GM19372 (cell line): ENCODE measurements at regions not wholly inside any gene's neighbourhood (a gene's known extent, or its start where the extent isn't known, plus 50 kb on each side); places are given as distances from the start of the nearest gene placed in this dataset.

Experiments
- ATAC-seq: cut with Tn5 transposase; IDR thresholded peaks from one replicate; pipeline ENCODE4 v1.9.1; 2021; ENCODE audit warnings: mild to moderate bottlenecking, low read depth, moderate library complexity; ENCODE audit not compliant: unreplicated experiment

DNA sequence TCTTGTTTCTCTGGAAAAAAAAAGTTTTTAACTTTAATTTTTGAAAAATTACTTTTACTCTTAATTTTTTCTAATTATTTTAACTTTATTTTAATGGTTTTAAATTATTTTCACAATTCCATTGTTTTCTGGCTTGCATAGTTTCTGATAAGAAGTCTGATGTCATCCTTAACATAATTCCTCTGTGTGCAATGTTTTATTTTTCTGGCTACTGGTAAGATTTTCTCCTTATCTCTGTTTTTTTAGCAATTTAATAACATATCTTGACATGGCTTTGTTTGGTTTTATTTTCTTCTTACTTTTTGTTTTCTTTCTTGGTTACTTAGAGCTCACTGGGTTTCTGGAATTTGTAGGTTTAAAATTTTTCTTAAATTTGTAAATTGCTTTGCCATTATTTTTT lies 114.8 kb downstream of the TBXT start:
- ATAC-seq = no peak

DNA sequence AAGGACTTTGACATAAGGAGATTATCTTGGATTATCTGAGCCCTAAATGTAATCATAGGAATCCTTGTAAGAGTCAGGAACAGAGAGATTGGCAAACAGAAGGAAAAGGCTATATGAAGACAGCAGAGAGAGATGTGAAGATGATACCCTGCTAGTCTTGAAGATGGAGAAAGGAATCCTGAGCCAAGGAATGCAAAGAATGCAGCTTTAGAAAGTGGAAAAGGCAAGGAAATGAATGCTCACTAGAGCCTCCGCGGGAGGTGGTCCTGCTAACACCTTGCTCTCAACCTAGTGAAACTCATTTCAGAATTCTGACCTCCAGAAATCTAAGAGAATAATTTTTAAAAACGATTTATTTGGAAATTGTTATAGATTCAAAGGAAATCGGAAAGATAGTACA lies 117.1 kb downstream of the TBXT start:
- ATAC-seq = no peak

DNA sequence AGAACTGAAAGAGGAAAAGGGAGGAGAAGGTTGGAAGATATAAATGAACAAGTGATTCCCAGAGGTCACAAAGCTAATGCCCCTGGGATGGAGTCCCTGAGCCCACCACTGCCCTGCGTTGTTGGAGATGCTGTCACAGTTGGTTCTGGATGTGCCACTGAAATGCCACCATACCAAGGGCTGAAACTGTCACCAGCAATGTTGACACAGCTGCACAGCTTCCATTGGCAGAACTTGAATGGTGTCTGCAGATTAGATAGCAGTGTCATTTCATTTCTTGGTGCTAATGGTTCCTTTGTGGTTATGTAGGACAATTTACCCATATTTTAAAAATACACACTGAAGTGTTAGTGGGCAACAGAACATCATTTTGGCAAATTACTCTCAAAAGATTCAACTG lies 120.7 kb downstream of the TBXT start:
- no peak for ATAC-seq

DNA sequence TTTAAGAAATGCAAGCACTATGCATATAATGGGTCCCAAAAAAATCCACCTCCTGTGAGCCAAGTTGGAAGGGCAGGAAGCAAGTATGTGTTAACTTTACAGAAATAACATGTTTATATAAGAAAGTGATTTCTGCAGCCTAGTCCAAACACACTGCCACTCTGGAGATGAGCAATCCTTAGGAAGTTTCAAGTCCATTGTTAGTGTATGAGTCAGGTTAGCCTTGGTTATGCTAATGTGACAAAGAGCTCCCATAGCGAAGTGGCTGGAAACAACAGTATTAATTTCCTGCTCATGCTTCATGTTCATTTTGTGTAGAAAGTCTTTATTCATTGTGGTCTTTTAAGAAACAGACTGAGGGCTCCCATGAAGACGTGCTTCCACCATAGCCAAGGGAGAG lies 121.4 kb downstream of the TBXT start:
- no peak for ATAC-seq

DNA sequence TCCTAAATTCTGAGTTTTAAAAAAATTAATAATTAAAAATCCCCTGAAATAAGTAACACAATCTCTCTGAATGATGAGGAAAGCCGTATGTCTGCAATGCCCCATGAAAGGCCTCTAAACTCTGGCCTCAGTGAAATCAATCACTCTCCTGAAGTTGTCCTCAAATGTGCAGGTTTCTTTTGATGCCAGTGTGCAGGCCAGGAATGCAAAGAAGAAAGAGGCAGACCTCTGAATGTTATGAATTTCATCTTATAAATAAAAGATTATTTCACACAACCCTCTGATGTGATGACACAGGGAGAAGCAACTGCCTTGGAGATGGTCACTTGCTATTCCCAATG lies 121.8 kb downstream of the TBXT start:
- ATAC-seq = no peak

DNA sequence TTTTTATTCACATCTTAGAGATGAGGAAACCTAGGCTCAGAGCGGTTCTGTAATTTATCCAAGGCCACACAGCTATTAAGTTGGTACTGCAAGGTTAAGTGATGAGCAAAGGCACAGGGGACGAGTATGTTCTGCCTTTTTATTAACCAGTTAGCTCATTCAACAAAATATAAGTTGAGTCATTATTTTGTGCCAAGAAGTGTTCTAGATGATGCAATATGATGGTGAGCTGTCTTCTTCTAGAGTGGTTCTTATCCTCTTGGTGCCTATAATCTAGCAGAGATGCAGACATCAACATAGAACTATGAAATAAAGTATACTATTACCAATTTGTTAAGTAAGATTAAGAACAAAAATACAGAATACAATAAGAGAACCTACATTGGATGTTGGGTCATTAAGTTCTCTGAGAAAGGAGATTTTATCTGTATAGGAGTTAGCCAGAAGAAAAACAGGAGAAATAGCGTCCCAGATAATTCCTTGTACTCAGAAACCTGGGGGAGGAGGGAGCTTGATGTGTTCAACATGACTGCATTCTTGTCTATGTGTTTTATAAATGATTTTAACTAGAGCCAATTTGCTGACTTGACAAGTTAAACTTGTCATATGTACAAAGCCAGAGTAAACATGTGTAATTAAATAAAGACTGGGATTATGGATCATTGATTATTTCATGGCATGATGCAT lies 122.3 kb downstream of the TBXT start:
- no peak for ATAC-seq

DNA sequence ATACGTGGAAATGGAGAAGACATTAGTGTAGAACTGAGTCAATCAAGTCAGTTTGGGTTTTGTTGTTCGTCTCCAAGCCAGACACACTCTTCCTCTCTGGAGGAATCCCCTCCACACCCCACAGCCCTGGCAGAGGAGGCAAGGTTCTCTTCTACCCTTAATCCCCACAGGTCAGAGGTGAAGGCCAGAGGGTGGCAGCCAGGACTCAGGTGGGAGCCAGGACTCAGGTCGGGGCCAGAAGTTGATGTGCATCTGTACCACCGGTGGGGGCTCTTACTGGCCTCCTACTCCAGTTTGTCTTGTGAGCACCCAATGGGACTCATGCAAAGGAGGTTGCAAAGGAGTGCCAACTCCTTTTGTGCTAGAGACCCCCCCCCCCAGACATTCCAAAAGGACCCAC lies 126.4 kb downstream of the TBXT start:
- no peak for ATAC-seq

DNA sequence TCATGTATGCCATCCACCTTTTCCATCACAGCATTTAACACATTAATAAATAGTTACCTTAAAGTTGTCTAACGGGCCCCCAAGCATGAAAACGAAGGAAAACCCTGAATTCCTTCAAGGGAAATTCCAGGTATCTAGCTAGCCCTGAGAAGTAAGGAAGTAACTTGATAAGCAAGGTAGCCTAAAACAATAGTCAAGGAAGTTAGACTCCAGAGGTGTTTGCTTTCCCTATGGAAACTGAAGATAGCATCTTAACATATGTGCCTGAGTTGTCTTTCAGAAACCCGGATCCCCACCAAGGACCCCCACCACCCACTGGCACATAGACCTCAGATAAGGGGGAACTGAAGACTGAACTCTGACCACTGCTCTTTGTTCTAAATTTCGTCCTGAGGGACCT lies 127.4 kb downstream of the TBXT start:
- ATAC-seq = no peak

DNA sequence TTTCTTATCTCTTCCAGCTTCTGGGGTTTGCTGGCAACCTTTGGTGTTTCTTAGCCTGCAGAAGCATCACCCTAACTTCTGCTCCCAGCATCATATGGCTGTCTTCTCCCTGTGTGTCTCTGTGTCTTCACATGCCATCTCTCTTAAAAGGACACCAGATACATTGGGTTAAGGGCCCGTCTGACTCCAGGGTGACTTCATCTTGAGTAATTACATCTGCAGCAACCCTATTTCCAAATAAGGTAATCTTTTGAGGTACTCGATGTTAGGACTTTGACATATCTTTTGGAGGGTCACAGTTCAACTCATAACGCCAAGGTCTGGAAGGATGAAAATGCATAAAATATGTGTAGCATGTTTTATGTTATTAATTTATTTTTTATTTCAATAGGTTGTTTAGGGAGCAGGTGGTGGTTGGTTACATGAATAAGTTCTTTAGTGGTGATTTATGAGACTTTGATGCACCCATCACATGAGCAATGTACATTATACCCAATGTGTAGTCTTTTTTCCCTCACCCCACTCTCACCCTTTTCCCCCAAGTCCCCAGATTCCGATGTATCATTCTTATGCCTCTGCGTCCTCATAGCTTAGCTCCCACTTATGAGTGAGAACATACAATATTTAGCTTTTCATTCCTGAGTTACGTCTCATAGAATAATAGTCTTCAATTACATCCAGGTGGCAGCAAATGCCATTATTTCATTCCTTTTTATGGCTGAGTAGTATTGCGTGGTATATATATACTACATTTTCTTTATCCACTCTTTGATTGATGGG lies 131.1 kb downstream of the TBXT start:
- no peak for ATAC-seq

DNA sequence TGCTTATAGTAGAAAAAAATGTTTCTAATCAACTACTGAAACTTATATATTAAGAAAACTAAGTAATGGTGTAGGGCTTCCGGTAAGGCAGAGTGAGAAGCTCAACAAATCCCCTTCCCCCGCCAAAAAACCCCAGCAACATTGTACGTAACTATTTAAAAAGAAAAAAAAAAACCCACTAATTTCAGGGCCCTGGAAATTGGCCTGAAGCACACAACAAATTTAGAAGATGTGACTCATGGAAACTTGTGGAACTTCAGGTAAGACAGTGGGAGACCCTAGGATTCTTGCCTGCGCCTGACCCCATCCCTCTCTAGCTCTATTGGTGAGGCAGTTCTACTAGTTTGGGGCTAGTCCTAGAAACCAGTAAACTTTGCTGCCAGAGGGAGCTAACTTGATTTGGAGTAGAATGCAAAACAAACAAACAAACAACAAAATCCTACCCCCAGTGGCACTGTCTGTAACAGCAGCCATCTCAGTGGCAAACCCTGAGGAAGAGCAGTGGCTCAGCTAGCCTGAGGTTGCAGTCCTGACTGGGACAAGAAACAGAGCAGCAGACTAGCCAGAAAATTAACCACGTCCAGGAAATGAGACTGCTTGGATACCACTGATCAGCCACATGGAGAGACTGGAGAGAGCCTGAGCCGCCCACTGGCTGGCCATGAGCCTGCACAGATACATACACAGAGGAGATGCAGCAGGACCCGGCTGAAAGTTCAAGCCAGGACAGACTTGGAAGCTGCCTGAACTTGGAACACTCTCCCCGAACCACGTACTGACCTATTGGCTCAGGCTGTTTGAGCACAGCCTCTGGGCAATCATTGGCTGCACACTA lies 135.1 kb downstream of the TBXT start:
- ATAC-seq = no peak

DNA sequence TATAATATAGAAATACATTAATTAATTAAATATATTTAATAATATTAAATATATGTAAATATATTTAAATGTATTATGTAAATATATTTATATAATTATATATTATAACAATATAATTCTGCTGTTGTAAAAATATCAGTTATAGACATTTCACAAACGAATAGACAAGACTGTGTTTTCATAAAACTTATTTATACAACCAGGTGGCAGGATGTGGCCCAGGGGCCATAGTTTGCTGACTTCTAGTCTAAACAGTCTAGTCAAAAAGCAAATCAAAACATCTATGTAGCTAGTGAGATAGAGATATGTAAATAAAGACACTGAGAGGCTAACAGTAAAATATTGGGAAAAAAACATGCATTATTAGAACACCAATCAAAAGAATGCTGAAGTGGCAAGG lies 136.4 kb downstream of the TBXT start:
- ATAC-seq = no peak

DNA sequence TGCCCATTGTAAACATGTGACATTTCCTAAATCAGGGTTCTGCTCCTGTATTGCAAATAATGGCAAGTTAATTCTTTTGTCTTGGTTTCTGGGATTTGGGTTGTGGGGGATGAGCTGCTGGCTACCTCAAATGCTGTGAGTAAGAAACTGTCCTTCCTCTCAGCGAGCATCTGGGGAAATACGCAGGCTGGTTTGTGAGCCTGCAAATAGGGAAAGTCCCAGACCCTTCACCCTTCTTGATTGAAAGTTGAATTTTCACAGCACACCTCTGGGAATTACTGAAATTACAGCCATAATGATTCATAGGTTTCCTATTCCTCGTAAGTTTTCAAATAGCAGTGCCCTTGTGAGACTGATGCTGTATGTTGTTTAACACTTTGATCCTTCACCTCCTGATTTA lies 138.1 kb downstream of the TBXT start:
- ATAC-seq = no peak

DNA sequence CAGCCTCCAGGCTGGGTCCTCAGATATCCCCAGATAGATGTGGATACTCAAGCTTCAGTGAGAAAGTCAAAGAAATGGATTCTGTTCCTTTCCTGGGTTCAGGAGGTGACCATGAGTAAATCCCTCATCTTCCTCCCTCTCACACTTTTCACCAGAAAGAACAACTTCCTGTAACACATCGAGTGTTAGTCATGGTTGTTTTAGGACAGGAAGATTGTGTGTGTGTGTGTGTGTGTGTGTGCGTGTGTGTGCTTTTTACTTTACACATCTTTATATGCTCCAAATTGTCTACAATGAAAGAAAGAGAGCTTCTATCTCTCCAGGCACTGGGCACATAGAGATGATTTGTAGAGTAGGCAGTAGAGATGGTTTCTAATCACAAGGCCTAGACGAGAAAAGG lies 139.9 kb downstream of the TBXT start:
- ATAC-seq = no peak

DNA sequence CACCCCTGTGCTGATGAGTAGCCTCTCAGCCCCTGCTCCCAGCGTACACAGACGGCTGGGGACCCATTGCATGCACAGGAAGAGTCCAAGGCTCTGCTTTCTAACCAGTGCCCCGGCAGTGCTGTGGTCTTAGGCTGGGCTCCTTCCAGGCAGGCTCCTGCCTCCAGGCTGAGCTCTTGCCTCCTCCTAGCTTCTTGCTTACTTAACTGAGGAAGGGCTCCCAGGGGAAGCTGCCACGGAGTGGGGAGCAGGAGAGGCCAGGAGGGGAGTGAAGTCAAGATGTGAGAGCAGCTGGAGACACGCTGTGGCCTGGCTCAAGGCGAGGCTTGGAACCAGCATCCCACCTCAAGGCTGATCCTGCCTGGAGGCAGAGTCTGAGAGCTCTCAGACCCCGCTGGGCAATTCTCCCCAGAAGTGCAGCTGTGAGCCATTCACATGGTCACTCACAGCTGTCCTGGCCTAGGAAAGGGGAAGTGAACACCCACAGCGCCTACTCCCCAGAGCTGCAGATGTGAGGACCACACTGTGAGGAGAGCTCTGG lies 141.0 kb downstream of the TBXT start:
- no peak for ATAC-seq

DNA sequence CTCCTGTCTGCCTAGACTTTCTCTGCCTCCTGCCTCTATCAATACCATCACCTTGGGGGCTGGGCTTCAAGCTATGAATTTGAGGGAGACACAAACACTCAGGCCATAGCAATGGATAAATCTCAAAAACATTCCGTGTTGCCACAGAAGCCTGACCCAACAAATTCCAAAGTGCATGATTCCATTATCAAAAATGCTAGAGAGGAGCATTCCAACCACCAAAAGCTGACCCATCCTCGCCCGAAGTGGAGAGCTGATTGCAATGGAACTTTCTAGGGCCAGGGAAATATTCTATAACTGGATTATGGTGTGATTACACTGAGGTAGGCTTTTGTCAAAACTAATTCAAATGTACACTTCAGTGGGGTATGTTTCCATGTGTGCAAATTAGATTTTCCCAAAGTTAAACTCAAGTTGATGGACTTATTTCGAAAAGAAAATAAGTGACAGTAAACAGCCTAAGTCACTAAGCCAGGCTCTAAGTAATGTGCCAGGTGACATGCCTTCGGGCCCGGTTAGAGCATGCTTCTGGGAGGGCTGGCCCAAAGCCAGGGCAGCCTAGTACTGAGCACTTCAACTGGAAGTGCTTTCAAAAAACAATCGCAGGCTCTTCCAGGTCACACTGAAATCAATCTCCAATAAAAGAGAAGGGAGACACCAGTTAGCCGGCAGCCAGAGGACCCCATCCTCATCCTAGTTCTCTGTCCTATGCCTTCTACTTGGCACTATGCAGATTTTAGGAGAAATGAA lies 142.3 kb downstream of the TBXT start:
- no peak for ATAC-seq

DNA sequence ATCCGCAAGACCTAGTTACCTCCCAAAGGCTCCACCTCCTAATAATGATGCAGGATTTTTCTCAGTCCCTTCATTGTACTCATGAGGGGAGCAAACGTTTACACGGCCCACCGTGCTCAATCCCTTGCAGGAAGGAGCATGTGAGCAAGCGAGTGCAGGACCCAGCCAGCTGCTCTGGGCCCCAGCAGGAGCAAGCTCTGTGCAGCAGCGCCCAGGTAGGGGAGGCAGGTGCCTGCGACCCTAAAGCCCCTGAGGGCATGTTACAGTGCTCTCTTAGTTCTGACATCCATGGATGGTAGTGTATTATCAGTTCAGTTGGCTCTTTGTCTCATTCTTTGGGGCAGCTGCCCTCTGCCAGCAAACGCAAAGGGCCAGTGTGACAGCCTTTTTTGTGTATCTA lies 143.4 kb downstream of the TBXT start:
- no peak for ATAC-seq

DNA sequence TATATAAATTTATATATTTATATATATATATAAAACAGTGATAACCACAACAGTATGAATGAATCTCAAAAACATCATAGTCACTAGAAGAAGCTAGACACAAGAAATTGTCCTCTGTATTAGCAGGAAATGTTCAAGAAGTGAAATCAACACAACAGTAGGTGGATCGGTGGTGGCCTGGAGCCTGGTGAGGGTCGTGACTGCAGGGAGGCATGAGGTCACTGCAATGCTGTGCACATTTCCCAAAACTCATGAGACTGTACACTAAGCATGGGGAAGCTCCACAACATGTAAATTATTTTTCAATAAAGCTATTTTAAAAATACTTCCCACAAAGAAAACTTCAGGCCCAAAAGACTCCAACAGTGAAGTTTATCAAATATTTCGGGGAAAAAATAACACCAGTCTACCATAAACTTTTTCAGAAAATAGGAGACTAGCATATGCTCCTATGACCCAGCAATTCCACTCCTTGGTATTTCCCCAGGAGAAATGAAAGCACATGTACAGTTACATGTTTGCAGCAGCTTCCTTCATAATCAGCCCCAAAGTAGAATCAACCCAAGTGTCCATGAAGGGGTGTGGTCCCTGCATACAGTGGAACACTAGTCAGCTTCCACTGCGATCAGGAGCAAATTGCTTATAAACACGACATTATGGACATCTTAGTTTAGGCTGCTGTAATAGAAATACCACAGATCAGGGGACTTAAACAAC lies 144.2 kb downstream of the TBXT start:
- no peak for ATAC-seq

DNA sequence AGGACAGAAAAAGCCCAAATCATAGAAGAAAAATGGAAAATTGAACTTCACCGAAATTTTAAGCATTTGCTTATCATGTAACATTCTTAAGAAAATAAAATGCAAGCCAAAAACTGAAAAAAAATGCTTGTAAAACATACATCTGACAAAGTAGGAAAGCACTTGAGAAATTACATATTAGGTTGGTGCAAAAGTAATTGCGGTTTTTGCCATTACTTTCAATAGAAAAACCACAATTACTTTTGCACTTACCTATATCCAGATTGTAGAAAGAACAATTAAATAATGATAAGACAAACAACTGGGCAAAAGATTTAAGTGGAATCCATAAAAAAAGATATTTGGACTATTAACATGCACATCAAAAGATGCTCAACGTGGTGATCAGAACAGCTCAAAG lies 146.2 kb downstream of the TBXT start:
- ATAC-seq = no peak

DNA sequence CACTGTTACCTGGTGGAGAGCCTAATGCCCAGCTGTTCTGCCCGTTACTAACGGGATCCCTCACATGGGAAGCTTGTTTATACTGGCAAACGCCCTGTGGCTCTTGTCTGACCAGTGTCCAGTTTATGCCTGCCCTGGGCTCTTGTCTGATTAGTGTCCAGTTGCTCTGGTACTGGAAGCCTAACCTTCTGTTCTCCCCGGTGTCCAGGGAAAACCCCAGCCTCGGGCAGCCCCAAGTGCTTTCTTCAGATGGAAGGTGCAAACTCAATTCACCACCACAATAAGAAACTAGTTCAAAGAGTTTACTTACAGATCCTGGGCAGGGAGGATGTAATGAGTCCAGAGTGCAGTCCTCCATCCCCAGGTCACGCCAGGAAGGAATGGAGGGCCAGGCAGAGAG lies 148.4 kb downstream of the TBXT start:
- no peak for ATAC-seq

DNA sequence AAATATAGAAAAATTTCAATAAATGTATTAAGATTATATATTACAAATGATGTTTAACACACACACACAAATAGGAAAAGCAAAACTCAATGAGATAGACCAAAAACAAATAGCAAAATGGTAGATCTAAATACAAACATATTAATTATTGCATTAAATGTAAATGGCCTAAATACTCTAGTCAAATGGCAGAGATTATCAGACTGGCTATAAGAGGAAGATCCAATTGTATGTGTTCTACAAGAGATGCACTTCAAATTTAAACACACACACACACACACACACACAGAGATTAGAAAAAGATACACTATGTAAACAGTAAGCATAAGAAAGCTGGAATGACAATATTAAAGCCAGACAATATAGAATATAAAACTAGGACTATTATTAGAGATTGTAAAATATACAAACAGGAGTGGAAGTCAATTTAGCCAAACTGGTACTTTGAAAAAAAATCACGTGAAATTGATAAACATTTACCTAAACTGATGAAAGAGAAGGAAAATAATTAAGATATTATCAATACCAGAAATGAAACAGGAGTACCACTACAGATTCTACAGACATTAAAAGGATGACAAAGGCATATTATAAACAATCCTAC lies 150.5 kb downstream of the TBXT start:
- no peak for ATAC-seq
